ENCODE measurements at regions not wholly inside any gene's neighbourhood (a gene's known extent, or its start where the extent isn't known, plus 50 kb on each side); places are given as distances from the start of the nearest gene placed in this dataset.

GRCh38 chr6:47360388-47360787, 50.7 kb upstream of the TNFRSF21 start:
- no peak for DNase-seq (ENCODE audit: low spot score in 2 of 2)
- Histone ChIP-seq H3K36me3 (no peaks in the 10 kb centered on the region), H3K27ac (no peak overlapping the region), H3K4me3 (no peak overlapping the region), H3K27me3 (no peaks in the 10 kb centered on the region), H3K9me3 (no peaks in the 10 kb centered on the region), H3K4me1 (no peaks in the 10 kb centered on the region)
- intact Hi-C loops (cut with DNase I; ENCODE audit: low total_unique reads): no loop called here
- TF ChIP-seq POLR2A (IDR thresholded peaks at IDR 0.05): no peak
- TF ChIP-seq, protein P1, sequence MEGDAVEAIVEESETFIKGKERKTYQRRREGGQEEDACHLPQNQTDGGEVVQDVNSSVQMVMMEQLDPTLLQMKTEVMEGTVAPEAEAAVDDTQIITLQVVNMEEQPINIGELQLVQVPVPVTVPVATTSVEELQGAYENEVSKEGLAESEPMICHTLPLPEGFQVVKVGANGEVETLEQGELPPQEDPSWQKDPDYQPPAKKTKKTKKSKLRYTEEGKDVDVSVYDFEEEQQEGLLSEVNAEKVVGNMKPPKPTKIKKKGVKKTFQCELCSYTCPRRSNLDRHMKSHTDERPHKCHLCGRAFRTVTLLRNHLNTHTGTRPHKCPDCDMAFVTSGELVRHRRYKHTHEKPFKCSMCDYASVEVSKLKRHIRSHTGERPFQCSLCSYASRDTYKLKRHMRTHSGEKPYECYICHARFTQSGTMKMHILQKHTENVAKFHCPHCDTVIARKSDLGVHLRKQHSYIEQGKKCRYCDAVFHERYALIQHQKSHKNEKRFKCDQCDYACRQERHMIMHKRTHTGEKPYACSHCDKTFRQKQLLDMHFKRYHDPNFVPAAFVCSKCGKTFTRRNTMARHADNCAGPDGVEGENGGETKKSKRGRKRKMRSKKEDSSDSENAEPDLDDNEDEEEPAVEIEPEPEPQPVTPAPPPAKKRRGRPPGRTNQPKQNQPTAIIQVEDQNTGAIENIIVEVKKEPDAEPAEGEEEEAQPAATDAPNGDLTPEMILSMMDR (IDR thresholded peaks at IDR 0.05): no peak
- no peak for TF ChIP-seq POLR2AphosphoS5 (IDR thresholded peaks at IDR 0.05)

GRCh38 chr6:47362857-47363461, 53.3 kb upstream of the TNFRSF21 start:
- no peak for DNase-seq (ENCODE audit: low spot score in 2 of 2)

GRCh38 chr6:47363736-47364135, 54.0 kb upstream of the TNFRSF21 start:
- no peaks in the 10 kb centered on the region for H3K27me3 ChIP-seq
- H3K27ac ChIP-seq: no peak overlapping the region
- no peak overlapping the region for H3K4me3 ChIP-seq
- H3K36me3 ChIP-seq: no peaks in the 10 kb centered on the region
- H3K4me1 ChIP-seq: no peaks in the 10 kb centered on the region
- H3K9me3 ChIP-seq: no peaks in the 10 kb centered on the region
- DNase-seq (ENCODE audit: low spot score in 2 of 2): no peak
- intact Hi-C loops (cut with DNase I; ENCODE audit: low total_unique reads): no loop called here
- TF ChIP-seq POLR2AphosphoS5 (IDR thresholded peaks at IDR 0.05) (no peak), POLR2A (IDR thresholded peaks at IDR 0.05) (no peak)
- TF ChIP-seq, protein P1 (IDR thresholded peaks at IDR 0.05): no peak

More at GRCh38 chr6:47362857-47363461, 53.3 kb upstream of the TNFRSF21 start:
- Histone ChIP-seq H3K27me3 (no peaks in the 10 kb centered on the region), H3K4me3 (no peak overlapping the region), H3K27ac (no peak overlapping the region), H3K9me3 (no peaks in the 10 kb centered on the region), H3K36me3 (no peaks in the 10 kb centered on the region), H3K4me1 (no peaks in the 10 kb centered on the region)
- intact Hi-C loops (cut with DNase I; ENCODE audit: low total_unique reads): no loop called here
- no peak for TF ChIP-seq POLR2AphosphoS5 (IDR thresholded peaks at IDR 0.05)
- no peak for TF ChIP-seq POLR2A (IDR thresholded peaks at IDR 0.05)

DNA sequence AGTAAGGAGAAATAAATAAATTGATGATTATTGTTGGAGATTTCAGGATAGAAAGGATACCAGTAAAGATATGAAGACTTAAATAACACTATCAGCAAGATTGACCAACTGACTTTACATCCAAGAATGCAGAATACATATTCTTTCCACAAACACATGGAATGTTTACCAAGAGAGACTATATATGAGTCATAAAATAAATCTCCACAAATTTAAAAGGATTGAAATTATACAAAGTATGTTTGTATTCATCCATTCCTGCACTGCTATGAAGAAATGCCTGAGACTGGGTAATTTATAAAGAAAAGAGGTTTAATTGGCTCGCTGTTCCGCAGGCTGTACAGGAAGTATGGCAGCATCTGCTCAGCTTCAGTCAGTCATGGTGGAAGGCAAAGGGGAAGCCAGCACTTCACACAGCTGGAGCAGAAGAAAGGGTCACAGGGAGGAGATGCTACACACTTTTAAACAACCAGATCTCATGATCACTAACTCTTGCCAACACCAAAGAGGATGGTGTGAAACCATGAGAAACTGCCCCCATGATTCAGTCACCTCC, 56.7 kb upstream of the TNFRSF21 start:
- Histone ChIP-seq H3K27me3 (no peaks in the 10 kb centered on the region), H3K27ac (no peak overlapping the region), H3K9me3 (no peaks in the 10 kb centered on the region), H3K4me1 (no peaks in the 10 kb centered on the region), H3K36me3 (no peaks in the 10 kb centered on the region), H3K4me3 (no peak overlapping the region)
- TF ChIP-seq, protein P1 (IDR thresholded peaks at IDR 0.05): no peak
- TF ChIP-seq POLR2AphosphoS5 (IDR thresholded peaks at IDR 0.05): no peak
- TF ChIP-seq POLR2A (IDR thresholded peaks at IDR 0.05): no peak
- no peak for DNase-seq (ENCODE audit: low spot score in 2 of 2)
- intact Hi-C loops (cut with DNase I; ENCODE audit: low total_unique reads): no loop called here

GRCh38 chr6:47371139-47371869, 61.6 kb upstream of the TNFRSF21 start:
- Histone ChIP-seq H3K4me3 (no peak overlapping the region), H3K27me3 (no peaks in the 10 kb centered on the region), H3K36me3 (no peaks in the 10 kb centered on the region), H3K9me3 (no peaks in the 10 kb centered on the region), H3K27ac (no peak overlapping the region), H3K4me1 (no peaks in the 10 kb centered on the region)
- TF ChIP-seq POLR2A (IDR thresholded peaks at IDR 0.05) (no peak), POLR2AphosphoS5 (IDR thresholded peaks at IDR 0.05) (no peak)
- TF ChIP-seq, protein P1 (IDR thresholded peaks at IDR 0.05): no peak
- DNase-seq (ENCODE audit: low spot score in 2 of 2): no peak
- intact Hi-C loops (cut with DNase I; ENCODE audit: low total_unique reads): no loop called here

All from breast epithelium (tissue), 4 donors.